Endothelial cell of umbilical vein (primary cell): ENCODE measurements at regions not wholly inside any gene's neighbourhood (a gene's known extent, or its start where the extent isn't known, plus 50 kb on each side); places are given as distances from the start of the nearest gene placed in this dataset.

Experiments
- CTCF ChIP-seq, 2 donors: IDR thresholded peaks; 1 replicate in 1 of 2; 2 replicates in 1 of 2; pipeline ENCODE4 v1.5.1; 2011; ENCODE audit warnings: low read length in 2 of 2, mild to moderate bottlenecking in 2 of 2, moderate library complexity in 2 of 2, control low read depth in 1 of 2, inconsistent platforms in 1 of 2, low read depth in 1 of 2; ENCODE audit not compliant: insufficient read depth in 1 of 2; ENCODE audit errors: extremely low read depth in 1 of 2
- EZH2 ChIP-seq: IDR thresholded peaks from 2 replicates; pipeline ENCODE4 v1.6.1; 2012; ENCODE audit warnings: borderline replicate concordance, low read depth, mild to moderate bottlenecking, moderate library complexity, low read length, inconsistent platforms; ENCODE audit not compliant: severe bottlenecking
- FOS ChIP-seq: IDR thresholded peaks from 2 replicates; pipeline ENCODE4 v1.6.1; 2011; ENCODE audit warnings: mild to moderate bottlenecking, low read length, moderate library complexity, borderline replicate concordance; ENCODE audit not compliant: insufficient read depth
- GATA2 ChIP-seq: IDR thresholded peaks from 2 replicates; pipeline ENCODE4 v1.7.0; 2011; ENCODE audit warnings: low read depth, mild to moderate bottlenecking, moderate library complexity, mixed read lengths, low read length; ENCODE audit not compliant: insufficient read length, insufficient read depth
- MAX ChIP-seq: IDR thresholded peaks from 2 replicates; pipeline ENCODE4 v1.6.1; 2011; ENCODE audit not compliant: insufficient read depth, insufficient read length
- POLR2A ChIP-seq: IDR thresholded peaks from 2 replicates; pipeline ENCODE4 v1.6.1; 2012; ENCODE audit warnings: low read depth, mild to moderate bottlenecking, control low read depth, low read length
- POLR2AphosphoS5 ChIP-seq: IDR thresholded peaks from 2 replicates; pipeline ENCODE4 v1.6.1; 2012; ENCODE audit warnings: low read depth, mild to moderate bottlenecking, control low read depth, low read length, moderate library complexity; ENCODE audit not compliant: insufficient read depth

GRCh38 chr2:123179526-123179925 lies 845.6 kb upstream of the CNTNAP5 start:
- TF ChIP-seq CTCF (IDR thresholded peaks at IDR 0.05; ENCODE audit: extremely low read depth in 1 of 2, insufficient read depth in 1 of 2, low read depth in 1 of 2, low read length in 2 of 2) (no peak), EZH2 (no peak), GATA2 (no peak), POLR2AphosphoS5 (no peak), FOS (no peak), MAX (no peak), POLR2A (no peak)
